Fibroblast of skin of scalp (primary cell): ENCODE measurements at regions not wholly inside any gene's neighbourhood (a gene's known extent, or its start where the extent isn't known, plus 50 kb on each side); places are given as distances from the start of the nearest gene placed in this dataset.
"Not testable (repeated sequence)": the region's sequence is repeated elsewhere in the genome, so short reads cannot be mapped to it uniquely, and the experiment has no call there.

Experiments used
- DNase-seq: peaks from one replicate; pipeline ENCODE4 v3.0.0-alpha.2; 2013

GRCh38 chr14:41549821-41550607, 56.7 kb upstream of the LRFN5 start:
- DNase-seq: peak; percentile 43

- DNase-seq: no peak
Observed at GRCh38 chr14:41549282-41549681, 57.4 kb upstream of the LRFN5 start.

DNA sequence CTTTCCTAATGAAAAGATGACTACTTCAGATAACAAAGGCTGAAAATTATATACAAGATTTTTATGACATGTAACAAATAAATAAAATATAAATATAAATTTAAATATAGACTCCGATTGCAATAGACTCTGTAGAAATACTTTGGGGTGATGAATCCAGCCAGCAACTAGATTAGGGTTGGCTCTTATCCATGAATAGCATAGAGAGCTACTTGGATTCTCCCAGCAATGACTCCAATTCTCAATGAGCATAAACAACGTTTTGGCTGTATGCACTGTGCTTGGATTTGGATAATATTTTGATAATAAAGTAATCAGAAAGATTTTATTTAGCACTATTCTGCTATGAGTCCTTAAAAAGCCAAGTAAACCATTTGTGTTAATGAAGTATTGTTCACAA, 58.0 kb upstream of the LRFN5 start:
- peak; percentile 12 for DNase-seq

GRCh38 chr14:41541333-41541732, 65.3 kb upstream of the LRFN5 start:
- no peak for DNase-seq

DNA sequence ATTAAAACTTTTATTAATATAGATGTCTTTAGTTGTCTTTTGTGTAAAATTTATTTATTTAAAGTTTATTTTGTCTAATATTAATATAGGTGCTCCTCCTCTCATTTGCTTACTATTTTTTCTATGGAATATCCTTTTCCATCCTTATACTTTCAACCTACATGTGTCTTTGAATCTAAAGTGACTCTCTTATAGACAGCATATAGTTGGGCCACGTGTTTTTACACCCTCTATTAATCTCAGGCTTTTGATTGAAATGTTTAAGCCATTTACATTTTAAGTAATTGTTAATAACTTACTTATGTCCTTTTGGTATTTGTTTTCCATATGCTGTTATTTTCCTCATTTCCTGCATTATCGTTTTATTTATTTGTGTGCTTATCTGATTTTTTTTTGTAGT, 74.4 kb upstream of the LRFN5 start:
- no peak for DNase-seq

- DNase-seq: no peak
Observed at GRCh38 chr14:41521891-41522290, 84.8 kb upstream of the LRFN5 start.

GRCh38 chr14:41518030-41518429, 88.6 kb upstream of the LRFN5 start:
- not testable (repeated sequence) for DNase-seq

- no peak for DNase-seq
Observed at GRCh38 chr14:41506552-41506951, 100.1 kb upstream of the LRFN5 start.

DNA sequence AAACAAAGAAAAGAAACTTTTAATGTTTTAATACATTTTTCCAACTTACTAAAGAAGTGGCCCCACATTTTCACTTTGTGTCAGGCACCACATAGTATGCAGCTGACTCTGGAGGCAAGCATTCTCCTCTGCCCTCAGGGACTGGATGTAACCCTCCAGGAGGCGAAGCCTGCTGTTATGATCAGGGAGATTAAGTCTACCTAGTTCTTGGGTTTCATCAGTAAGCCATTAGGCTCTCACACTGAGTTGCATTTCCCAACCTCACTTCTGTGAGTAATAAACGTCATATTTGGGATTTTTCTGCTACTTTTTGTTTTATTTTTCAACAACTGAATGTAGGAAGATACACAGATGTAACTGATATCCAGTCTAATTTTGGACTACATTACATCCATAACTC, 101.2 kb upstream of the LRFN5 start:
- peak; percentile 7 for DNase-seq

- no peak for DNase-seq
Observed at GRCh38 chr14:41498959-41499358, 107.7 kb upstream of the LRFN5 start.

DNA sequence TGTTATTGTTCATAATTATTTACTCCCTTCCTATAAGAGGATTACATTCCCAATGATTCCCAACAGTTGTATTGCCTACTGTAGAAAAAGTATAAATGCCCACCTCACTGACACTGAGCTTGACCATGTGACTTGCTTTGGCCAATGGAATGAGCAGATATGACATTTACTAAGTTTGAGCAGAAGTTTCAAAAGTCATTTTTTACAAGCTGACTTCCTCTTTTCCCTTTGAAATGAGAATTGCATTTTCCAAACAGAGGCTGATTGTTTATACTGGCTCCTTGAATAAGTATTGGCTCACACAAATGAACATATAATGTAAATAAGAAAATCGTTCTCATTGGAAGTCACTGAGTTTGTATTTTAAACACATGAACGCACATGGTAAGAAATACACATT, 116.4 kb upstream of the LRFN5 start:
- no peak for DNase-seq

GRCh38 chr14:41489315-41489972, 117.2 kb upstream of the LRFN5 start:
- DNase-seq: no peak

GRCh38 chr14:41488401-41488800, 118.3 kb upstream of the LRFN5 start:
- no peak for DNase-seq

DNA sequence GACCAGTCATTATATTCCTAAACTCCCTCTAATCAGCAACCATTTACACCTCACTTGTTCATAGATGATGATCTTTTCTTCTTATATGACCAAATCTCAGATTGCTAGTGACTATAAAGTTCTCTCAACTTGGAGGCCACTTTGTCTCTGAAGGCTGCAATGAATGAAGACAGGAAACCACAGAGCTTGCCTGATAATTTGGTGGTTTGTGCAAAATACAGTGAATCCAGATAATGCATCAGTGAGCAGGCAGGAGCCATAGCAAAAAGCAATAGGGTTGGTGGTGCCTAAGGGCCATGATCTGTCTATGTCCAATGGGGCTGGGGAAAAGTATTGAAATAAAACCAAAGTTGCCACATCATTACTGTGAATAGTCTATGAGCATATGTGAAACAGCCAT, 123.8 kb upstream of the LRFN5 start:
- no peak for DNase-seq

DNA sequence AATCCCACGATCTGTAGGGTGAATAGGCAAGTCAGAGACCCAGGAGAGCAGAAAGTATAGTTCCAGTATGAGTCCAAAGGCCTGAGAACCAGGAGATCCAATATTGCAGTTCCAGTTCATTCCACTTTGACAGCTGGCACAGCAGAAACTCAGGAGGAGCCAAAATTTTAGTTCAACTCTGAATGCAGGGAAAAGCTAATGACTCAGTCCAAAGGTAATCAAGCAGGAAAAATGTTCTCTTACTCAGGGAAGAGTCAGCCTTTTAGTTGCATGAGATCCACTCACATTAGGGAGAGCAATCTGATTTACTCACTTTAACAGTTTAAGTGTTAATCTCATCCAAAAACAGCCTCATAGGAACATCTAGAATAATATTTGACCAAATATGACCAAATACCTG, 130.2 kb upstream of the LRFN5 start:
- DNase-seq: no peak

GRCh38 chr14:41461380-41461779, 145.3 kb upstream of the LRFN5 start:
- DNase-seq: no peak

DNA sequence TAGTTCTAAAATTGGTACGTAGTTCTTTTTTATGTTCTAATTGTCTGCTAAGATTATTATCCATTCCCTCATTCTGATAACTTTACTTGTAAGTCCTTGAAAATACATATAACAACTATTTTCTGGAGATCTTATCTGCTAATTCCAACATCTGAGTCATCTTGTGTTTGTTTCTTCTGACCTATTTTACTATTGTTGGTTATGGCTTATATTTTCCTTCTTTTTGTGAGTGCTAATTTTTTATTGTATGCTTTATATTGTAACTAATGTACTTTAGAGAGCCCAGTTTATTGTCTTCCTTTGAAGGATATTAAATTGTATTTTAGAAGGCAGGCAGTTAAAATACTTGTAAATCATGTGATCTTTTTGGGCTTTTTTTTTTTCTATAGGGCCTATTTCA, 149.3 kb upstream of the LRFN5 start:
- no peak for DNase-seq

DNA sequence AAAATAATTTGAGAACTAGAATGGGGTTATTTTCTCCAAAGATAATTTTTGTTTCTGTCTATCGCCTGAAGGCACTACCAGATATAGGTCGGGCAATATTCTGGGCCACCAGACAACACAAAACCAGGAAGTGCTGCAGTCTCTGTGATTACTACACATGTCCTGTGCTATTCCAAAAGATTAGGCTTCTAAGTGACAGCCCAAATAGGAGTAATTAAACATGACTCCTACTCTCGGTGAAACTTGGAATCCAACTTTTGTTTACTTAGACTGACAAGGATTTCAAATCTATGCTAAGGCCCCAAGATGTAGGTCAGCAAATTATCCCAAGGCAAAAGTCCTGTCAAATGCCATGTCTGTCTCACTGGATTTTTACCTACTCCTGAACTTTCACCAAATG, 157.6 kb upstream of the LRFN5 start:
- DNase-seq: no peak

- no peak for DNase-seq
Observed at GRCh38 chr14:41446008-41446407, 160.7 kb upstream of the LRFN5 start.

- DNase-seq: no peak
Observed at GRCh38 chr14:41423503-41423902, 183.2 kb upstream of the LRFN5 start.

DNA sequence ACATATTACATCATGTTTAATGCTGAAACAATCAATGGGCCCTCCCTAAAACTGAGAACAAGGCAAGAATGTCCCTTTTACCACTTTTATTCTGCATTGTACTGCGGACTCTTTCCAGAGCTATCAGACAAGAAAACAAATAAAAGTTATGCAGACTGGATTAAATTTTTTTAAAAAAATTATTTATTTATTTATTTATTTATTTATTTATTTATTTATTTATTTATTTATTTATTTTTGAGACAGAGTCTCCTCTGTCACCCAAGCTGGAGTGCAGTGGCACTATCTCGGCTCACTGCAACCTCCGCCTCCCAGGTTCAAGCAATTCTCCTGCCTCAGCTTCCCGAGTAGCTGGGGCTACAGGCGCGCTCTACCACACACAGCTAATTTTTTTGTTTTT, 185.4 kb upstream of the LRFN5 start:
- not testable (repeated sequence) for DNase-seq

DNA sequence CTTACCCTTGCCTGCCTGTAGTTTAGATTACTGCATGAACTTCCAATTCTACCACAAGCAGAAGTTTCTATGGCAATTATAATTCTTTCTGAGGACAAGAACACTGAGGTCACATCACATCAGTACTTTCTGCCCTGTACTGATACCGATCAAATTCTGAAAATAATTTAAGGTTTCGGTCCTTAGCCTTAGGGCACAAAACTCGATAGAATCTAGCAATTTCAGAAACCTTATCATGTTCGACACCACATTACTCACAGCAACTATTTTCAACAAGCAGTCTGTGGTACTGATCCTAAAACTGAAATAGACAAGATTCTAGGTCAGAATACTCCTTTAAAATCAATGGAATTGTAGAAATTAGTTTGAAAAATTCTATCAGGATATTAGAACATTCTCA, 187.0 kb upstream of the LRFN5 start:
- DNase-seq: no peak

GRCh38 chr14:41418851-41419250, 187.8 kb upstream of the LRFN5 start:
- no peak for DNase-seq

DNA sequence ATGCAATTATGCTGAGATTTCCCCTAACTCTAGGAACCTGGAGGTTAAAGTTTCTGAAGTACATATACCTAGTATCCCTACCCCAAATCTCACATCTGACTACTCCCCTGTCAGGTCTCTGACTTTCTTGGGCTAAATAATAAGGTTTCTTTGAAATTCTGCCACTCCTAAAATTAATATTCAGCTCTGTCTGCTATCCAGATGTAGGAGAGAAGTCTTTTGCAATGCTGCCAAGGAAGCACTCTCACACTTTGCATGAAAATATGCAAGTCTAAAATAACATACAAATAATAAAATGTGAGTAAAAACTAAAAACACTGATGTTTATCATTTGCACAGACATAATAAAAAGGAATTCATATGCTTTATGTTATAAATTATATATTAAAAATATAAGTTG, 196.9 kb upstream of the LRFN5 start:
- DNase-seq: no peak

DNA sequence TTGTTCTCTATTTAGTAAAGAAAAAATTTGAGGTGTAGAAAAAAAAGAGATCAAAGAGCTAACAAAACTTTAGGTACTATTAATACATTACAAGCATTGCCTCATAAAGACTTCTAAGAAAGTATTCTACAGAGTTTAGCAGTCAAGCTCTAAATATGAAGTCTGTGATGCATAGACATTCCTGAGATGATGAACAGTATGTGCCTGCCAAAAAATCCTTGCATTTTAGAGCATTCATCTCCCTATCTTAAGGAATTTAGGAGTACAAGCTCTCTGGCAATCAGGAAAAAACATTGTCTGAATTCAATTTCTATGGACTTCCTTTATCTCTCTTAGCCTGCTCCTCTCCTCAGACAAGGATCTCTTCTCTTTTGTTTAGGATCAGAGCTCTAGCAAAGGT, 202.6 kb upstream of the LRFN5 start:
- DNase-seq: peak; percentile 43
